ENCODE measurements at regions not wholly inside any gene's neighbourhood (a gene's known extent, or its start where the extent isn't known, plus 50 kb on each side); places are given as distances from the start of the nearest gene placed in this dataset.

DNA sequence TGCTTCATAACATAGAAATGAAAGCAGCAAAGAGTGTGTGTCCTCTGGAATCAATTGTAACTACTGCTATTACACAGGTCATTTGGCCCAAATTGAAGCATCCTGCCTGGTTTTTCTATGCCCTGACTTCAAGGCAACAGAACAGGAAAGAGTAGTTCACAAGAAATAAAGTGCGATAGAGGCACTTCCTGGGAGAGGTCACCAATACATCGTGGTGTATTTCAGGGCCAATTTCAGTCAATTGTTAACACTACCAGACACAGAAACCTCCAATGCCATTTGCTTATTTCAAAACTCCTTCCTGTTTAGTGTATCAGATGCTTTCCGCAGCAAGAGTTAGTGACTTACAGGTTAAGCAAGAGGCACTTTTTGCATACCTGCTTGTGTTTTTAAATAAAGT is 292.1 kb downstream of the ETAA1 start:
- TF ChIP-seq, protein P1, sequence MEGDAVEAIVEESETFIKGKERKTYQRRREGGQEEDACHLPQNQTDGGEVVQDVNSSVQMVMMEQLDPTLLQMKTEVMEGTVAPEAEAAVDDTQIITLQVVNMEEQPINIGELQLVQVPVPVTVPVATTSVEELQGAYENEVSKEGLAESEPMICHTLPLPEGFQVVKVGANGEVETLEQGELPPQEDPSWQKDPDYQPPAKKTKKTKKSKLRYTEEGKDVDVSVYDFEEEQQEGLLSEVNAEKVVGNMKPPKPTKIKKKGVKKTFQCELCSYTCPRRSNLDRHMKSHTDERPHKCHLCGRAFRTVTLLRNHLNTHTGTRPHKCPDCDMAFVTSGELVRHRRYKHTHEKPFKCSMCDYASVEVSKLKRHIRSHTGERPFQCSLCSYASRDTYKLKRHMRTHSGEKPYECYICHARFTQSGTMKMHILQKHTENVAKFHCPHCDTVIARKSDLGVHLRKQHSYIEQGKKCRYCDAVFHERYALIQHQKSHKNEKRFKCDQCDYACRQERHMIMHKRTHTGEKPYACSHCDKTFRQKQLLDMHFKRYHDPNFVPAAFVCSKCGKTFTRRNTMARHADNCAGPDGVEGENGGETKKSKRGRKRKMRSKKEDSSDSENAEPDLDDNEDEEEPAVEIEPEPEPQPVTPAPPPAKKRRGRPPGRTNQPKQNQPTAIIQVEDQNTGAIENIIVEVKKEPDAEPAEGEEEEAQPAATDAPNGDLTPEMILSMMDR (IDR thresholded peaks at IDR 0.05), result no peak
- no peak for TF ChIP-seq POLR2A (IDR thresholded peaks at IDR 0.05)
- no peak for TF ChIP-seq POLR2AphosphoS5 (IDR thresholded peaks at IDR 0.05)

Measured in transverse colon (tissue), 4 donors.